ENCODE measurements at regions not wholly inside any gene's neighbourhood (a gene's known extent, or its start where the extent isn't known, plus 50 kb on each side); places are given as distances from the start of the nearest gene placed in this dataset.

- TF ChIP-seq CTCF (IDR thresholded peaks at IDR 0.05) (no peak), POLR2A (IDR thresholded peaks at IDR 0.05) (no peak), POLR2AphosphoS5 (IDR thresholded peaks at IDR 0.05) (no peak), EP300 (IDR thresholded peaks at IDR 0.05; ENCODE audit: low read depth) (no peak)
Observed at GRCh38 chr18:42675810-42676209, 439.7 kb downstream of the RIT2 start.
